Stimulated activated CD4-positive, alpha-beta T cell treated with anti-CD3 and anti-CD28 coated beads, Interleukin-12 subunit alpha, Interleukin-12 subunit beta, amount 100 ng/mL, for 24 hours (primary cell): ENCODE measurements at regions not wholly inside any gene's neighbourhood (a gene's known extent, or its start where the extent isn't known, plus 50 kb on each side); places are given as distances from the start of the nearest gene placed in this dataset.
"Not testable (repeated sequence)": the region's sequence is repeated elsewhere in the genome, so short reads cannot be mapped to it uniquely, and the experiment has no call there.

ENCODE experiments used
- DNase-seq, 2 experiments: peaks; one replicate each; pipeline ENCODE4 v3.0.0-alpha.2; 2020; ENCODE audit warnings: low read depth in 2 of 2

DNA sequence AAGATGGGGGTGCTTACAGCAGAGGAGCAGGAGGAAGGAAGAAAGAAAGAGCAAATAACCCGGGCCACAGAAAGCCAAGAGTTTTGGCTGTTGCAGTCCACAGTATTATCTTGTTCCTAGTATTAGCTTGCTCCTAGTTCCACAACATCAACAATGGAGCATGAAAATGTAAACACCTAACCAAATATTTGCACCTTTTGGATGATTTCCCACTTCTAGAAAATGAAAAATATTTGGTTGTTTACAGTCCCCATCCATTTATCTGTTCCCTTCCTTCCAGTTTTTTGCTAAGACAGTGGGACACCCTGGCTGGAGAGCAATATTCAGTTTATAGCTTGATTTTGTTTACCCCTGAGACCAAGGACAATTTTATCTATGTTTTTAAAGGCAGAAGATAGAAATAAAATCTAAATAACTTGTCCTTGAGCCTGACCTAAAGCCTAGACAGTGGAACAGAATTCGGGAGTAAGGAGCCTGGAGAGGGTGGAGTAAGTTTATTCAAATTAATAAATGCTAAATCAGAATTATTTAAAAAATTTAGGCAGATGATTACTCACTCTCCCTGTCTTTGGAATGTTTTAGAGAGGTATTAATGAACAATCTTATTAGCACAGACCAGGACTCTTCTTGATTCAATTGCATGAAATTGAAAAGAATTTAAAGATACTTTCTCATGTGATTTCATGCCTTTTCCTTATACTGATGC lies 51.6 kb downstream of the RESF1 start:
- no peak for DNase-seq

GRCh38 chr12:32012249-32012785 lies 53.1 kb downstream of the RESF1 start:
- DNase-seq = no peak

- DNase-seq = no peak
These were observed 55.8 kb downstream of the RESF1 start for GRCh38 chr12:32015036-32015435.

GRCh38 chr12:32016680-32017482 lies 57.7 kb downstream of the RESF1 start:
- no peak for DNase-seq

GRCh38 chr12:32021346-32021773 lies 62.1 kb downstream of the RESF1 start:
- DNase-seq = no peak

- not testable (repeated sequence) for DNase-seq
These were observed 63.2 kb downstream of the RESF1 start for GRCh38 chr12:32022387-32022786.

DNA sequence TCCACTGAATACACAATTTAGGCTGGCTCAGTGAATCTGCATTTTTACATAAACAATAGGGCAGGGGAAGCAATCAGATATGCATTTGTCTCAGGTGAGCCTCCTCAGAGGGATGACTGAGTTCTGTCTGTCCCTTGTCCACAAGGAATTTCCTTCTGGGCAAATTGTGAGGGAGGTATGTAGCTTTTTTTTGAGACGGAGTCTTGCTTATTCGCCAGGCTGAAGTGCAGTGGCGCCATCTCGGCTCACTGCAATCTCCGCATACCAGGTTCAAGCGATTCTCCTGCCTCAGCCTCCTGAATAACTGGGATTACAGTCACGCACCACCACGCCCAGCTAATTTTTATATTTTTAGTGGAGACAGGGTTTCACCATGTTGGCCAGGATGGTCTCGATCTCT lies 64.6 kb downstream of the RESF1 start:
- not testable (repeated sequence) for DNase-seq

GRCh38 chr12:32024884-32025592 lies 65.8 kb downstream of the RESF1 start:
- DNase-seq = no peak

DNA sequence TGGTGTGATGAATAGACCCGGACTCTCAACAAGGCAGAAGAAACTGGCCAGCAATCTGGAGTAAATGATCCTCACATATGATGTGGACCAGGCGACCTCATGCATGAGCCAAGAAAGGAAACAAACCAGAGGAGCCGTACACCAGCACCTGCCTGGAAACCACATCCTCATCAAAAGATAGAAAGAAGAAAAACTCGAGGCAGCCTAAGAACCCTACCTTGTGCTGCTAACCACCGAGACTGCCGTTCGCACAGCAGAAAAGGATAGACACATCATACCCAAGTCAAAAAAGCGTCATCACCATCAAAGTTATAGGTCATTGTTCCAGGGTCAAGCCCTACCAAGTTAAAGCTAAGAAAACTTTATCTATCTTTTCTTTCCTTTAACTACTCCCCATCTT lies 66.7 kb downstream of the RESF1 start:
- peak in 1 of 2 experiments; percentile 23 for DNase-seq

- no peak for DNase-seq
These were observed 68.6 kb downstream of the RESF1 start for GRCh38 chr12:32027684-32028365.

DNA sequence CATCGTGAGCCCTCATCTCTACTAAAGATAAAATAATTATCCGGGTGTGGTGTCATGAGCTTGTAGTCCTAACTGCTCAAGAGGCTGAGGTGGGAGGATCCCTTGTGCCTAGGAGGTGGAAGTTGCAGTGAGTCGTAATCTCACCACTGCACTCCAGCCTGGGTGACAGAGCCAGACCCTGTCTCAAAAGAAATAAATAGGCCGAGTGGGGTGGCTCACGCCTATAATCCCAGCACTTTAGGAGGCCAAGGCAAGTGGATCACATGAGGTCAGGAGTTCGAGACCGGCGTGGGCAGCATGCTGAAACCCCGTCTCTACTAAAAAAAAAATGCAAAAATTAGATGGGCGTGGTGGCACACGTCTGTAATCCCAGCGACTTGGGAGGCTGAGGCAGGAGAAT lies 70.9 kb downstream of the RESF1 start:
- DNase-seq = no peak

DNA sequence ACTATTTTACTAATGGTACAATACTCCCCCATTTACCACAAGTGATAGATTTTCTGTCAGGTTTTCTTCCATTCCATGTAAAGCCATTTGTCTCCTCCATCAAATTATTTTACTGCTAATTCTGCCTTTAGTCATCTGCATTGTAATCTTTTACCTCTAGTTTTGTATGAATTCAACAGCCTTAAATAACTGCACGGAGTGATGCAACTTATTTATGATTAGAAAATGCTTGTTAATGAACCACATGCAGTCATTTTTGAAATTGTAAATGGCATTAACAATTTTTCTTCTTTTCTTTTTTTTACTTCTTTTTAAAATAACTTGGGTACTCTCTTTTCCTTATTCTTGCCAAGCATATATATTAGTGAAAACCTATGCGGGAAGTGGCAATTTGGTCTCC lies 71.5 kb downstream of the RESF1 start:
- no peak for DNase-seq

- no peak for DNase-seq
These were observed 71.9 kb downstream of the RESF1 start for GRCh38 chr12:32031109-32031508.

DNA sequence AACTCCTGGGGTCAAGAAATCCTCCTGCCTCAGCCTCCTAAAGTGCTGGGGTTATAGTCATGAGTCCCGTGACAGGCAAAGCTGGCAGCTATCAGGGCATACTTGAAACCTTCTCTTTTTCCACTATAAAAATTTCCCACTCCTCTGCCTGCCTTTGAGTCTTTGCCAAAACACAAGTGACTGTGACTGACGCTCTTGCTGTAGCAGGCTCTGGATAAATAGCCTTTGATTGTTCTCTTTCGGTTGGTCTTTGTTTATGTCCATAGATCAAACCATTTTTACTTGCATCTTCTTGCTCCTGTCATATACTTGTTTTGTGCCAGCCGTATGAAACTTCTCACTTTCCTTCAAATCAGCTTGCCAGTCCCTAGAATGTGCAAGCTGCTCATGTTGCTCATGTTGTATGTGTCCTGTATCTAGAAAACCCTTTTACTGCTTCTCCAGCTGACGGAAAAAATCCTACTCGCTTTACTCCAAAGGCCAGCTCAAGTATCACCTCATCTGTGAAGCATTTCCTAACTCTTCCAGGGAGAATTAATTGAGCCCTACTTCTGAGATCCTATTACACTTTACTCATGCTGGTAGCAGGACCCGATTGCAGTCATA lies 73.1 kb downstream of the RESF1 start:
- no peak for DNase-seq

DNA sequence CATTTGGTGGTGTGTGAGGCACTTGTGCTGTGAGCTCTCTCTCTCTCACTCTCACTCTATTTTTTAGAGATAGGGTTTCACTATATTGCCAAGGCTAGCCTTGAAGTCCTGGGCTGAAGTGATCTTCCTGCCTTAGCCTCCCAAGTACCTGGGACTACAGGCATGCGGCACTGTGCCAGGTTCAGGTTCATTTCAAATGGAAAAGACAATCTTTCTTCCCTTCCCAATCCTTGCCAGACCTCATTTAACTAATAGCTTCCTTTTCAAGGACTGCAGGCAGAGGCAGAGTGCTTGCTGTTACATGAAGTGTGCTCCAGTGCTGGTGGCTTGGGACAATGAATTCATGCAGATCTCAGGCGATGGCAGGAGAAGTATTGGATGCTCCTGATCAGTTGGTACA lies 73.2 kb upstream of the BICD1 start:
- DNase-seq = no peak

GRCh38 chr12:32034045-32034444 lies 72.6 kb upstream of the BICD1 start:
- no peak for DNase-seq

DNA sequence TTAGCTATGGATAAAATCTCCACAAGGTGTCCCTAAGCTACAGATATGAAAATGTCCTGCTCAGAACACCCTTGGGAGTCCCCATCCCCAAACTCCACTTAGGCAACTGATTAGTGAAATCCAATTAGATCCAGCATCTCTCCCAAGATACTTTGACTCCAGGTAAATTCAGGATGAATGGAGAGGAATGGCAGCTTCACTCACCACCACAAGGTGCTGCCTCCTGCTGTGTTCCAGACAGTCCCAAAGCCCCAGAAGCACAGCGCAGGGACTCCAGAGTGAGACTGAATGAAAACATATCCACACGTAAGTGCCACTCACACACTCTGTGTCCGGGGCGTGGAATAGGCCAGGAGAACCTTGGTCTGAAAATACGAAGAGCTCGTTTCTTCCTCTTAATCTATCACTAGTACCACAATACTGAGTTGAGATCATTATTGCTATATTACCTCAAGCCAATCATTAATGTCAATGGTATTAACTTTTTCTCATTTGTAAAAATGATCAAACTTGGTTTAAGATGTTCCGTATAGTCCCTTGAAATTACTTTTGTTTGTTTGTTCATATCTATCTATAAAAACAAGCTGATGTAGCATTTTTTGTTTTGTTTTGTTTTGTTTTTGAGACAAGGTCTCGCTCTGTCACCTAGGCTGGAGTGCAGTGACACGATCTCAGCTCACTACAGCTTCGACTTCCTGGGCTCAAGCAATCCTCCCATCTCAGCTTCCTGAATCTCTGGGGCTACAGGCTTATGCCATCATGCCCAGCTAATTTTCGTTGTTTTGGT lies 70.0 kb upstream of the BICD1 start:
- DNase-seq = no peak

DNA sequence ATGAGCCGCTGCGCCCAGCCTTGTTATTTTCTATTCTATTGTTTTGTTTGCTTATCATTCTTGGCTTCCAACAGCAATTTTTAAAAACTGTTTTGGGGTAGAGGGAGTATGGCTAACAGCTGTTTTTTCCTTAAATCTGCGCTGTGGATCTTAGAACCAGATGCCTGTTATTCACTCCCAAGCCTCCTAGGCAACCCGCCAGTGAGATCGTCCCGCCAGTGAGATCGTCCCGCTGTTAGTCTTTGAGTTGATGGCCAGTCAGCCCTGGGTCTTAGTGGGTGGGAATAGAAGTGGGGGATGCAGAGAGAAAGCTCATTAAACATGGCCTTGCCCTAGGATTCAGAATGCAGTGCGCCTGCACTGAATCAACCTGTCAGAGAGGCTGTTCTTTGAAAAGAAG lies 67.3 kb upstream of the BICD1 start:
- no peak for DNase-seq

- no peak for DNase-seq
These were observed 66.6 kb upstream of the BICD1 start for GRCh38 chr12:32039917-32040575.
